ENCODE measurements at regions not wholly inside any gene's neighbourhood (a gene's known extent, or its start where the extent isn't known, plus 50 kb on each side); places are given as distances from the start of the nearest gene placed in this dataset.
"Not testable (repeated sequence)": the region's sequence is repeated elsewhere in the genome, so short reads cannot be mapped to it uniquely, and the experiment has no call there.

- no peak for DNase-seq
These were observed 160.2 kb downstream of the PMAIP1 start for GRCh38 chr18:60060026-60060425.

GRCh38 chr18:60059216-60059615 lies 159.4 kb downstream of the PMAIP1 start:
- no peak for DNase-seq

GRCh38 chr18:60053747-60054304 lies 154.0 kb downstream of the PMAIP1 start:
- DNase-seq, result no peak

GRCh38 chr18:60050821-60051220 lies 151.0 kb downstream of the PMAIP1 start:
- DNase-seq, result no peak

GRCh38 chr18:60049172-60049571 lies 149.4 kb downstream of the PMAIP1 start:
- DNase-seq, result no peak

GRCh38 chr18:60047556-60047955 lies 147.8 kb downstream of the PMAIP1 start:
- DNase-seq, result no peak

- no peak for DNase-seq
These were observed 144.7 kb downstream of the PMAIP1 start for GRCh38 chr18:60044290-60045006.

GRCh38 chr18:60040971-60041370 lies 141.2 kb downstream of the PMAIP1 start:
- DNase-seq, result no peak

GRCh38 chr18:60038731-60039130 lies 138.9 kb downstream of the PMAIP1 start:
- DNase-seq, result no peak

GRCh38 chr18:60027397-60027796 lies 127.6 kb downstream of the PMAIP1 start:
- no peak for DNase-seq

GRCh38 chr18:60024857-60025256 lies 125.1 kb downstream of the PMAIP1 start:
- no peak for DNase-seq

GRCh38 chr18:60024345-60024744 lies 124.5 kb downstream of the PMAIP1 start:
- no peak for DNase-seq

GRCh38 chr18:60022671-60023276 lies 123.0 kb downstream of the PMAIP1 start:
- DNase-seq, result no peak

GRCh38 chr18:60021556-60021955 lies 121.8 kb downstream of the PMAIP1 start:
- DNase-seq, result no peak

GRCh38 chr18:60020107-60020925 lies 120.5 kb downstream of the PMAIP1 start:
- DNase-seq, result no peak

- DNase-seq, result no peak
These were observed 119.7 kb downstream of the PMAIP1 start for GRCh38 chr18:60019463-60019840.

GRCh38 chr18:60018618-60019462 lies 119.0 kb downstream of the PMAIP1 start:
- no peak for DNase-seq

- DNase-seq, result not testable (repeated sequence)
These were observed 118.3 kb downstream of the PMAIP1 start for GRCh38 chr18:60018134-60018533.

GRCh38 chr18:60017371-60017770 lies 117.6 kb downstream of the PMAIP1 start:
- no peak for DNase-seq

GRCh38 chr18:60015826-60016225 lies 116.0 kb downstream of the PMAIP1 start:
- not testable (repeated sequence) for DNase-seq

GRCh38 chr18:60013148-60013547 lies 113.4 kb downstream of the PMAIP1 start:
- DNase-seq, result not testable (repeated sequence)

- DNase-seq, result no peak
These were observed 111.2 kb downstream of the PMAIP1 start for GRCh38 chr18:60010984-60011383.

GRCh38 chr18:60010513-60010912 lies 110.7 kb downstream of the PMAIP1 start:
- DNase-seq, result no peak
